ENCODE measurements at regions not wholly inside any gene's neighbourhood (a gene's known extent, or its start where the extent isn't known, plus 50 kb on each side); places are given as distances from the start of the nearest gene placed in this dataset.

GRCh38 chr4:24248674-24249630 is 335.4 kb downstream of the DHX15 start:
- FAIRE-seq (no peak), ATAC-seq (no peak), DNase-seq (ENCODE audit: extremely low read depth in 1 of 4, low spot score in 3 of 4) (no peak)
- CTCF ChIA-PET (ENCODE audit: low intra/inter-chr PET ratio), result no interaction called here
- 1% methylated on average over 17 of the region's 17 CpGs for WGBS (ENCODE audit: insufficient coverage, low coverage, missing lambda C conversion rate)
- no TSS peak for BruUV-seq (replicated peaks)
- intact Hi-C loops (cut with micrococcal nuclease), result no loop called here
- Histone ChIP-seq H2AFZ (ENCODE audit: low read depth, low read length) (no peak overlapping the region), H3K9ac (ENCODE audit: insufficient read depth in 1 of 2, low read depth in 2 of 2, low read length in 2 of 2) (no peak overlapping the region), H3K27me3 (ENCODE audit: control insufficient read depth in 2 of 2, insufficient read depth in 2 of 2, low read length in 2 of 2) (no peaks in the 10 kb centered on the region), H3K36me3 (ENCODE audit: control insufficient read depth, insufficient read depth, low read length) (no peaks in the 10 kb centered on the region), H3K79me2 (ENCODE audit: control insufficient read depth, insufficient read depth, low read length) (no peaks in the 10 kb centered on the region), H3K4me3 (no peak overlapping the region), H3K4me1 (replicated peaks in 1 of 2; ENCODE audit: control insufficient read depth in 2 of 2, insufficient read depth in 2 of 2, low read length in 2 of 2) (no peaks in the 10 kb centered on the region), H3K27ac (ENCODE audit: extremely low read depth, low read depth, low read length) (no peak overlapping the region), H3K4me2 (ENCODE audit: insufficient read depth, low read length) (no peak overlapping the region), H4K20me1 (replicated peaks; ENCODE audit: control insufficient read depth, insufficient read depth, low read length) (no peaks in the 10 kb centered on the region), H3K9me3 (replicated peaks; ENCODE audit: control insufficient read depth, insufficient read depth, low read depth, low read length) (no peaks in the 10 kb centered on the region), H3K9me1 (ENCODE audit: control insufficient read depth, insufficient read depth, low read length) (no peaks in the 10 kb centered on the region)
- in situ Hi-C loops (cut with MboI), result no loop called here
- TF ChIP-seq ZNF24 (IDR thresholded peaks at IDR 0.05), result no peak
- no peak for TF ChIP-seq SMARCA4 (IDR thresholded peaks at IDR 0.05)
- no peak for TF ChIP-seq CHD1 (IDR thresholded peaks at IDR 0.05; ENCODE audit: low read length)
- no peak for TF ChIP-seq WHSC1 (IDR thresholded peaks at IDR 0.05; ENCODE audit: low read length)
- no peak for TF ChIP-seq EP400 (IDR thresholded peaks at IDR 0.05)
- TF ChIP-seq ZNF41 (CRISPR knock-in tag; conservative IDR thresholded peaks at IDR 0.05), result no peak
- no peak for TF ChIP-seq ZNF696 (CRISPR knock-in tag; conservative IDR thresholded peaks at IDR 0.05)
- TF ChIP-seq RFX5 (IDR thresholded peaks at IDR 0.05; ENCODE audit: low read depth, low read length), result no peak
- no peak for TF ChIP-seq POLR2AphosphoS5 (IDR thresholded peaks at IDR 0.05; ENCODE audit: control insufficient read depth, insufficient read depth, low read depth, low read length)
- TF ChIP-seq ASH1L (IDR thresholded peaks at IDR 0.05; ENCODE audit: borderline replicate concordance, low read depth, partially characterized antibody), result no peak
- TF ChIP-seq MEF2A (IDR thresholded peaks at IDR 0.05; ENCODE audit: control insufficient read depth, low read depth, low read length), result no peak
- TF ChIP-seq ZNF133 (CRISPR knock-in tag; IDR thresholded peaks at IDR 0.05), result no peak
- TF ChIP-seq TCF7 (IDR thresholded peaks at IDR 0.05; ENCODE audit: borderline replicate concordance), result no peak
- TF ChIP-seq KDM5B (IDR thresholded peaks at IDR 0.05; ENCODE audit: insufficient replicate concordance, low read depth, low read length), result no peak
- no peak for TF ChIP-seq NUFIP1 (IDR thresholded peaks at IDR 0.05; ENCODE audit: partially characterized antibody)
- no peak for TF ChIP-seq ZC3H11A (IDR thresholded peaks at IDR 0.05; ENCODE audit: low read depth, low read length)
- TF ChIP-seq EZH2 (IDR thresholded peaks at IDR 0.05; ENCODE audit: borderline replicate concordance, low read depth, low read length), result no peak
- no peak for TF ChIP-seq ZNF134 (CRISPR knock-in tag; conservative IDR thresholded peaks at IDR 0.05)
- no peak for TF ChIP-seq RAD21 (CRISPR knock-in tag; conservative IDR thresholded peaks at IDR 0.05 in 1 of 2, IDR thresholded peaks at IDR 0.05 in 1 of 2)
- POLR2A ChIA-PET, result no interaction called here
